ENCODE measurements at regions not wholly inside any gene's neighbourhood (a gene's known extent, or its start where the extent isn't known, plus 50 kb on each side); places are given as distances from the start of the nearest gene placed in this dataset.

GRCh38 chr3:112751564-112752512, 94.8 kb downstream of the CD200R1L start:
- no peak overlapping the region for H2AK5ac ChIP-seq (ENCODE audit: low read depth, low read length)
- in situ Hi-C loops (cut with MboI; ENCODE audit: low sequenced_read_pairs) (no loop called here), dilution Hi-C loops (cut with HindIII; ENCODE audit: low sequenced_read_pairs, unreplicated experiment) (no loop called here), intact Hi-C loops (cut with micrococcal nuclease) (no loop called here)
- no TSS peak for BruUV-seq (replicated peaks)
- peak; percentile 20 for DNase-seq
- no peak overlapping the region for H3K14ac ChIP-seq (replicated peaks; ENCODE audit: low read depth, low read length)
- H3K9ac ChIP-seq (ENCODE audit: low read depth, low read length): no peak overlapping the region
- no peak overlapping the region; the same call in 2 of the 3 replicates for H2BK15ac ChIP-seq (ENCODE audit: low read depth, low read length)
- H2BK5ac ChIP-seq (ENCODE audit: low read depth, low read length, poor library complexity, severe bottlenecking): no peak overlapping the region
- ChIA-PET POLR2A (ENCODE audit: unreplicated experiment) (no interaction called here), CTCF (interaction anchor here (1.2 kb wide), 1 partner anchor 122 kb away, joined by 4 read pairs; no protein-coding TSS in a partner anchor)
- H3K27ac ChIP-seq (ENCODE audit: insufficient read depth, low read length): no peak overlapping the region
- H3K23ac ChIP-seq (ENCODE audit: low read depth, low read length): peak overlapping the region; percentile 2; the same call in 1 of the 2 replicates
- H4K5ac ChIP-seq (ENCODE audit: low read depth, low read length): no peak overlapping the region
- ATAC-seq (ENCODE audit: low read depth): no peak
- H3K18ac ChIP-seq (ENCODE audit: low read depth, low read length): no peak overlapping the region
- H2BK120ac ChIP-seq (ENCODE audit: low read depth, low read length): no peak overlapping the region
- no peaks in the 10 kb centered on the region for H3K9me1 ChIP-seq (ENCODE audit: insufficient read depth, low read length)
- H3K36me3 ChIP-seq (ENCODE audit: control insufficient read depth, insufficient read depth, low read length): no peaks in the 10 kb centered on the region
- H4K20me1 ChIP-seq (ENCODE audit: insufficient read depth, low read length): no peaks in the 10 kb centered on the region
- H3K4me3 ChIP-seq (ENCODE audit: insufficient read depth, low read depth, low read length): no peak overlapping the region
- no peaks in the 10 kb centered on the region for H3K79me1 ChIP-seq (ENCODE audit: low read depth in 1 of 2, low read length in 2 of 2)
- no peak overlapping the region for H2AFZ ChIP-seq (replicated peaks; ENCODE audit: low read length, poor library complexity)
- no peak overlapping the region for H2BK20ac ChIP-seq (ENCODE audit: low read depth, low read length)
- H3K4me1 ChIP-seq (ENCODE audit: control insufficient read depth, insufficient read depth, low read length): no peaks in the 10 kb centered on the region; the same call in 1 of the 2 replicates
- no peaks in the 10 kb centered on the region for H3K9me3 ChIP-seq (ENCODE audit: control insufficient read depth, insufficient read depth, low read length)
- H4K91ac ChIP-seq (ENCODE audit: insufficient read depth, low read depth, low read length): no peak overlapping the region
- H2AK9ac ChIP-seq (replicated peaks; ENCODE audit: low read depth, low read length, poor library complexity): no peak overlapping the region
- no peak overlapping the region for H3K4ac ChIP-seq (ENCODE audit: low read depth, low read length)
- H3K4me2 ChIP-seq (ENCODE audit: low read depth, low read length): no peak overlapping the region
- H3K27me3 ChIP-seq (ENCODE audit: control insufficient read depth, insufficient read depth, low read length): no peaks in the 10 kb centered on the region
- H4K8ac ChIP-seq (ENCODE audit: low read depth in 2 of 2, low read length in 2 of 2): no peak overlapping the region
- TF ChIP-seq CTCF (conservative IDR thresholded peaks at IDR 0.05; ENCODE audit: low read depth, low read length) (no peak), USF2 (IDR thresholded peaks at IDR 0.05; ENCODE audit: low read depth, low read length) (no peak), BHLHE40 (IDR thresholded peaks at IDR 0.05; ENCODE audit: low read depth, low read length) (no peak), SMC3 (IDR thresholded peaks at IDR 0.05; ENCODE audit: low read depth, low read length) (no peak), RFX5 (IDR thresholded peaks at IDR 0.05; ENCODE audit: low read depth, low read length) (no peak), RAD21 (IDR thresholded peaks at IDR 0.05; ENCODE audit: low read length) (no peak), CEBPB (IDR thresholded peaks at IDR 0.05; ENCODE audit: low read depth, low read length) (no peak)
- 100% methylated on average over 1 of the region's 3 CpGs; no CpG with 5 or more reads in 1 of the 2 experiments for WGBS, 2 experiments (ENCODE audit: extremely low coverage in 2 of 2, insufficient read length in 1 of 2)
- no peak overlapping the region for H3K56ac ChIP-seq (ENCODE audit: extremely low read depth, insufficient read depth, low read length)

Measured in IMR-90 (cell line).